ENCODE measurements at regions not wholly inside any gene's neighbourhood (a gene's known extent, or its start where the extent isn't known, plus 50 kb on each side); places are given as distances from the start of the nearest gene placed in this dataset.
"Not testable (repeated sequence)": the region's sequence is repeated elsewhere in the genome, so short reads cannot be mapped to it uniquely, and the experiment has no call there.

GRCh38 chr11:3520905-3521304, 120.9 kb downstream of the ART5 start:
- DNase-seq (ENCODE audit: low read depth); H3K4me3 ChIP-seq (ENCODE audit: low read depth, low read length): not testable (repeated sequence)

- not testable (repeated sequence) for H3K4me3 ChIP-seq (ENCODE audit: low read depth, low read length); DNase-seq (ENCODE audit: low read depth)
Measured at GRCh38 chr11:3519841-3520240, 122.0 kb downstream of the ART5 start.

- not testable (repeated sequence) for H3K4me3 ChIP-seq (ENCODE audit: low read depth, low read length); DNase-seq (ENCODE audit: low read depth)
Measured at GRCh38 chr11:3516934-3517567, 124.7 kb downstream of the ART5 start.

GRCh38 chr11:3516345-3516933, 125.4 kb downstream of the ART5 start:
- not testable (repeated sequence) for DNase-seq (ENCODE audit: low read depth); H3K4me3 ChIP-seq (ENCODE audit: low read depth, low read length)

GRCh38 chr11:3514635-3515424, 127.0 kb downstream of the ART5 start:
- H3K4me3 ChIP-seq (ENCODE audit: low read depth, low read length); DNase-seq (ENCODE audit: low read depth): not testable (repeated sequence)

- not testable (repeated sequence) for DNase-seq (ENCODE audit: low read depth); H3K4me3 ChIP-seq (ENCODE audit: low read depth, low read length)
Measured at GRCh38 chr11:3513311-3513710, 128.5 kb downstream of the ART5 start.

GRCh38 chr11:3512751-3513150, 129.0 kb downstream of the ART5 start:
- not testable (repeated sequence) for H3K4me3 ChIP-seq (ENCODE audit: low read depth, low read length)

GRCh38 chr11:3512133-3512703, 129.6 kb downstream of the ART5 start:
- DNase-seq (ENCODE audit: low read depth): peak; percentile 21
- H3K4me3 ChIP-seq (ENCODE audit: low read depth, low read length): not testable (repeated sequence)

More at GRCh38 chr11:3512751-3513150, 129.0 kb downstream of the ART5 start:
- DNase-seq (ENCODE audit: low read depth): not testable (repeated sequence)

GRCh38 chr11:3511416-3512132, 130.2 kb downstream of the ART5 start:
- not testable (repeated sequence) for H3K4me3 ChIP-seq (ENCODE audit: low read depth, low read length); DNase-seq (ENCODE audit: low read depth)

GRCh38 chr11:3509563-3509962, 130.6 kb upstream of the ZNF195 start:
- not testable (repeated sequence) for H3K4me3 ChIP-seq (ENCODE audit: low read depth, low read length); DNase-seq (ENCODE audit: low read depth)

- not testable (repeated sequence) for H3K4me3 ChIP-seq (ENCODE audit: low read depth, low read length); DNase-seq (ENCODE audit: low read depth)
Measured at GRCh38 chr11:3499198-3499597, 120.3 kb upstream of the ZNF195 start.

- DNase-seq (ENCODE audit: low read depth): not testable (repeated sequence)
Measured at GRCh38 chr11:3498356-3498755, 119.4 kb upstream of the ZNF195 start.

GRCh38 chr11:3493152-3493551, 114.2 kb upstream of the ZNF195 start:
- H3K4me3 ChIP-seq (ENCODE audit: low read depth, low read length); DNase-seq (ENCODE audit: low read depth): not testable (repeated sequence)

More at GRCh38 chr11:3498356-3498755, 119.4 kb upstream of the ZNF195 start:
- H3K4me3 ChIP-seq (ENCODE audit: low read depth, low read length): not testable (repeated sequence)

GRCh38 chr11:3488003-3488402, 109.1 kb upstream of the ZNF195 start:
- not testable (repeated sequence) for DNase-seq (ENCODE audit: low read depth); H3K4me3 ChIP-seq (ENCODE audit: low read depth, low read length)

GRCh38 chr11:3485737-3486136, 106.8 kb upstream of the ZNF195 start:
- H3K4me3 ChIP-seq (ENCODE audit: low read depth, low read length); DNase-seq (ENCODE audit: low read depth): not testable (repeated sequence)
